Heart left ventricle (tissue), 16 donors: ENCODE measurements at regions not wholly inside any gene's neighbourhood (a gene's known extent, or its start where the extent isn't known, plus 50 kb on each side); places are given as distances from the start of the nearest gene placed in this dataset.
A peak's percentile ranks its signal among the peaks of the same experiment; 100 is the strongest.

Experiments
- ATAC-seq, 4 donors: fragments of 200-7000 bp; cut with Tn5 transposase; one replicate each; pipeline ENCODE4 v1.9.1; 2020 to 2022; ENCODE audit warnings: moderate library complexity in 4 of 4, mild to moderate bottlenecking in 3 of 4, moderate number of reproducible peaks in 1 of 4
- DNase-seq, 5 donors: peaks; one replicate each; pipeline ENCODE4 v3.0.0-alpha.2; 2020
- H3K27ac ChIP-seq, 12 donors: fragments of 200-600 bp; sonication (generic) in 4 of 12; one replicate each; pipeline versions ENCODE4 v1.5.0 to v1.8.0; 2016 to 2022; ENCODE audit warnings: mild to moderate bottlenecking in 2 of 12
- H3K27me3 ChIP-seq, 9 donors: fragments of 200-600 bp; sonication (generic) in 2 of 9; one replicate each; pipeline versions ENCODE4 v1.5.1 to v1.8.0; 2016 to 2022; ENCODE audit warnings: mild to moderate bottlenecking in 3 of 9
- H3K36me3 ChIP-seq, 9 donors: fragments of 200-600 bp; sonication (generic) in 2 of 9; one replicate each; pipeline versions ENCODE4 v1.5.0 to v1.8.0; 2018 to 2022; ENCODE audit warnings: mild to moderate bottlenecking in 2 of 9
- H3K4me1 ChIP-seq, 12 donors: fragments of 200-600 bp; sonication (generic) in 4 of 12; one replicate each; pipeline versions ENCODE4 v1.5.0 to v1.8.0; 2016 to 2022; ENCODE audit warnings: mild to moderate bottlenecking in 3 of 12
- H3K4me3 ChIP-seq, 12 donors: fragments of 200-600 bp; sonication (generic) in 4 of 12; one replicate each; pipeline versions ENCODE4 v1.5.0 to v1.8.0; 2017 to 2022; ENCODE audit warnings: mild to moderate bottlenecking in 9 of 12, moderate library complexity in 4 of 12
- H3K9me3 ChIP-seq, 12 donors: fragments of 200-600 bp; sonication (generic) in 4 of 12; one replicate each; pipeline versions ENCODE4 v1.5.0 to v1.8.0; 2016 to 2022; ENCODE audit warnings: mild to moderate bottlenecking in 1 of 12
- POLR2A ChIP-seq, 2 donors: fragments of 450-650 bp; IDR thresholded peaks; one replicate each; pipeline ENCODE4 v1.6.1; 2017; ENCODE audit warnings: antibody characterized with exemption in 2 of 2, mild to moderate bottlenecking in 2 of 2, moderate library complexity in 2 of 2
- whole genome bisulfite sequencing, 4 donors: extraction: QIAGEN DNeasy Blood & Tissue Kit in 2 of 4; methylation state at CpG; one replicate each; pipeline versions ENCODE4 v1.1.5 to v1.1.7; 2013 to 2018; 5-methylcytosine and 5-hydroxymethylcytosine counted together
- intact Hi-C, 10 donors: fragments of 100-400 bp; cut with DNase I; formaldehyde crosslinking; loops; one replicate each; pipeline versions ENCODE4 v1.11.1 to v1.14.2; 2022
- TF ChIP-seq, protein P1 (sequence below), 12 donors: fragments of 200-600 bp; sonication (generic) in 4 of 12; IDR thresholded peaks; one replicate each; pipeline versions ENCODE4 v1.5.0 to v1.8.0; 2018 to 2022; ENCODE audit warnings: antibody characterized with exemption in 12 of 12, mild to moderate bottlenecking in 5 of 12
- donor health status: ischemic (EF 13 %, LVEDD 7.1; RV severe dilation, severe dysfunction).
- donor health status: healthy with polysubstance abuse.
- donor health status: DM: no; HTN: yes; CAD: no.
- donor health status: DM: no; HTN: no; CAD: no.
- donor health status: ischemic (EF 25% LVEDD 6.9; RV normal size, moderate dysfunction).
- donor health status: ischemic (EF 25% LVEDD 5.7; RV mildly dilated, moderate dysfunction).
- donor health status: healthy.
- donor health status: DM: yes; HTN: yes; CAD: no.
- donor health status: ischemic (EF 35%, LVEDD 5.7; RV mildly dilated, moderate dysfunction).
- donor health status: nonischemic (EF 11% LVEDD 7.7; RV severe dilation, severe dysfunction).
- donor health status: DM: yes; HTN: yes; CAD: no.
- donor health status: PGD.
- donor health status: ischemic (EF 29% LVEDD 5.4; RV normal size, mild dysfunction).
- donor health status: nonischemic (EF 23%, LVEDD 6.1; RV moderate dilation, normal function).

DNA sequence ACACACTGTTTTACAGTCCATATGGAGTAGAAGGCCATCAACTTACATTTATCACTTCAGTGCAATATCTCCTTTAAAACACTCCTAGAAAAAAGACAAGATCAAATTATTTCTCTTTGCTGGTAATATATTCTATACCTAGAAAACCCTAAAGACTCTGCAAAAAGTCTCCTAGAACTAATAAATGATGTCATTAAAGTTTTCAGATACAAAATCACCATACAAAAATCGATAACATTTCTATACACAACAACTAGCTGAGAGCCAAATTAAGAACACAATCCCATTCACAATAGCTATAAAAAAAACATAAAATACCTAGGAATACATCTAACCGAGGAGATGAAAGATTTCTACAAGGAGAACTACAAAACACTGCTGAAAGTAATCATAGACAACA, 300.3 kb downstream of the CETN3 start:
- Histone ChIP-seq H3K4me1 (peaks cover 0 to 15% (median 8%) of the 10 kb centered on the region in 12 donors), H3K27ac (no peak overlapping the region), H3K4me3 (no peak overlapping the region), H3K36me3 (no peaks in the 10 kb centered on the region), H3K27me3 (no peaks in the 10 kb centered on the region), H3K9me3 (peaks cover 0 to 17% (median 1%) of the 10 kb centered on the region in 12 donors)
- intact Hi-C loops, result no loop called here
- ATAC-seq, result no peak
- DNase-seq, result no peak
- 42 to 50% (median 45%) methylated on average over 2 of the region's 2 CpGs for WGBS, 4 donors
- no peak for TF ChIP-seq POLR2A (IDR thresholded peaks at IDR 0.05)
- TF ChIP-seq, protein P1, sequence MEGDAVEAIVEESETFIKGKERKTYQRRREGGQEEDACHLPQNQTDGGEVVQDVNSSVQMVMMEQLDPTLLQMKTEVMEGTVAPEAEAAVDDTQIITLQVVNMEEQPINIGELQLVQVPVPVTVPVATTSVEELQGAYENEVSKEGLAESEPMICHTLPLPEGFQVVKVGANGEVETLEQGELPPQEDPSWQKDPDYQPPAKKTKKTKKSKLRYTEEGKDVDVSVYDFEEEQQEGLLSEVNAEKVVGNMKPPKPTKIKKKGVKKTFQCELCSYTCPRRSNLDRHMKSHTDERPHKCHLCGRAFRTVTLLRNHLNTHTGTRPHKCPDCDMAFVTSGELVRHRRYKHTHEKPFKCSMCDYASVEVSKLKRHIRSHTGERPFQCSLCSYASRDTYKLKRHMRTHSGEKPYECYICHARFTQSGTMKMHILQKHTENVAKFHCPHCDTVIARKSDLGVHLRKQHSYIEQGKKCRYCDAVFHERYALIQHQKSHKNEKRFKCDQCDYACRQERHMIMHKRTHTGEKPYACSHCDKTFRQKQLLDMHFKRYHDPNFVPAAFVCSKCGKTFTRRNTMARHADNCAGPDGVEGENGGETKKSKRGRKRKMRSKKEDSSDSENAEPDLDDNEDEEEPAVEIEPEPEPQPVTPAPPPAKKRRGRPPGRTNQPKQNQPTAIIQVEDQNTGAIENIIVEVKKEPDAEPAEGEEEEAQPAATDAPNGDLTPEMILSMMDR (IDR thresholded peaks at IDR 0.05), result no peak

DNA sequence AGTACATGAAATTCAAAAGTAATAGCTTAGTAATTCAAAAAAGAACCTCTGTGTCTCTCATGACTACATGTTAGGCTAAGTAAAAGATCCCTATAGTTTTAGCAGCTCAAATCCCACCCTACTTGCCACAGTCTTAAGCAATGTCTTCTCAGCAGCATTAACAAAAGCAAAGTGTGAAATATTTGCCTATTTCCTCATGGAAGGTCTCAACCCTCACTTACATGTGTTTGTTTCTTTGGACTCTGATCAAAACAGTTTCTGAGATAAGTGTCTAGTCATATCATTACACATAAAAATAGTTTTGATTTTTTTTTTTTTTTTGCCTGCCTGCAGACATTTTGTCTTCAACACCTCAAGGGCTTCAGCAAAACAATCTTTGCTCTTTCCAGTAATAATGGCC, 310.5 kb downstream of the CETN3 start:
- no peak overlapping the region for H3K27ac ChIP-seq
- ATAC-seq, result no peak

DNA sequence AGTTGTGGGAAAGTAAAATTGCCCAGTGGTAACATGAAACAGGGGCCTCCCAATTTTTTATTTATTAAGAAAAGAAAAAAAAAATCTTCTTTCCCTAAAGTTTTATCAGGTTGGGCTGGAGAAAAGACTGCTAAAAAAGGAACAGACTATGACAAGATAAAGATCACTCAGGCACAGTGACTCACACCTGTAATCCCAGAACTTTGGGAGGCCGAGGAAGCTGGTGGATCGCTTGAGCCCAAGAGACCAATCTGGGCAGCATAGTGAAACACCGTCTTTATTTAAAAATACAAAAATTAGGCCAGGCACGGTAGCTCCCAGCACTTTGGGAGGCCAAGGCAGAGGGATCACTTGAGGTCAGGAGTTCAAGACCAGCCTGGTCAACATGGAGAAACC, 312.5 kb downstream of the CETN3 start:
- H3K27ac ChIP-seq, result no peak overlapping the region
- intact Hi-C loops, result no loop called here
- H3K9me3 ChIP-seq, result no peaks in the 10 kb centered on the region
- TF ChIP-seq, protein P1 (IDR thresholded peaks at IDR 0.05), result no peak
- H3K4me1 ChIP-seq, result peaks cover 0 to 6% (median 0%) of the 10 kb centered on the region in 12 donors
- H3K36me3 ChIP-seq, result no peaks in the 10 kb centered on the region
- WGBS, 4 donors, result 90 to 95% (median 94%) methylated on average over 4 of the region's 4 CpGs
- H3K27me3 ChIP-seq, result no peaks in the 10 kb centered on the region
- H3K4me3 ChIP-seq, result no peak overlapping the region
- no peak for ATAC-seq
- no peak for DNase-seq

More for the DNA sequence above, 310.5 kb downstream of the CETN3 start:
- H3K36me3 ChIP-seq, result no peaks in the 10 kb centered on the region
- TF ChIP-seq POLR2A (IDR thresholded peaks at IDR 0.05), result no peak
- intact Hi-C loops, result no loop called here
- H3K4me1 ChIP-seq, result peaks cover 0 to 6% (median 0%) of the 10 kb centered on the region in 12 donors
- H3K9me3 ChIP-seq, result peaks cover 0 to 2% (median 0%) of the 10 kb centered on the region in 12 donors
- H3K4me3 ChIP-seq, result no peak overlapping the region
- H3K27me3 ChIP-seq, result no peaks in the 10 kb centered on the region
- DNase-seq, result no peak

DNA sequence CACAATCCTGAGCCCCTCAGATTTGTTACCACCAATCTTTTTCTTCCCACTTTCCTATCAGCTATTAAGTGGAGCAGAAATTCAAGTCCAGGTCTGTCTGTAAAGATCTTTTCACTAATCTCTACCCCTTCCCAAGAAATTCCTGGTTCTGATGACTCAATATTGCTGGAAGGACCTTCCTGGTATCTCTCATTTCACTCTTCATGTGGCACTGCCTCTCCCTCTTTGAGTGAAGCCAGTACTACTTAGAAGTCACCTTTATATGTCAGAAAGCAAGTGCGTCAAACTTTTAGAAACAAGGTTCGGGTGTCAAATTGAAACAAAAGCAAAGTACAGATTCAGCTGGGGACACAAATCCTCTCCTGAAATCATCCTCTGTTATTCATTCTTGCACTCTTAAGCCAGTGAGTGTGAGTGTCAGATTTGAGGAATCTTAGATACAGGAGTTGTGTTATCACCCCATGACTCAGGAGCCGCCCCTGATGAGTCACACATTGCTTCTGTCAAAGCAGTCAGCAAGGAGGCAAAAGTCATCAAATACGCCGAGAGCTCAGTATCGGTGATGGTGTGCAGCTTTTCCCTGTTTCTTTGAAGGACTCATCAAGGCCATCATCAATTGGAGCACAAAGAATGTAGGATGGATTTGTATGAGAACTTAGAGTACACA, 313.0 kb downstream of the CETN3 start:
- H3K27me3 ChIP-seq, result no peaks in the 10 kb centered on the region
- peaks cover 0 to 6% (median 0%) of the 10 kb centered on the region in 12 donors for H3K4me1 ChIP-seq
- H3K36me3 ChIP-seq, result no peaks in the 10 kb centered on the region
- H3K27ac ChIP-seq, result no peak overlapping the region
- intact Hi-C loops, result no loop called here
- WGBS, 4 donors, result 53 to 67% (median 63%) methylated on average over 6 of the region's 6 CpGs
- TF ChIP-seq, protein P1 (IDR thresholded peaks at IDR 0.05), result no peak
- no peak for TF ChIP-seq POLR2A (IDR thresholded peaks at IDR 0.05)
- no peak overlapping the region for H3K4me3 ChIP-seq
- DNase-seq (peak in 1 of 5 donors; percentile 28), ATAC-seq (peak in 2 of 4 donors; percentile 58 to 80)
- no peaks in the 10 kb centered on the region for H3K9me3 ChIP-seq
